IPS-18c (cell line): ENCODE measurements at regions not wholly inside any gene's neighbourhood (a gene's known extent, or its start where the extent isn't known, plus 50 kb on each side); places are given as distances from the start of the nearest gene placed in this dataset.
"Not testable (repeated sequence)": the region's sequence is repeated elsewhere in the genome, so short reads cannot be mapped to it uniquely, and the experiment has no call there.

Experiments used
- H3K4me3 ChIP-seq: 2 replicates; pipeline ENCODE4 v1.7.0; 2013; ENCODE audit warnings: low read depth, mild to moderate bottlenecking, low read length, moderate library complexity; ENCODE audit not compliant: insufficient read depth
- H3K9me3 ChIP-seq: one replicate; pipeline ENCODE4 v1.6.1; 2013; ENCODE audit warnings: mild to moderate bottlenecking, low read length, moderate library complexity; ENCODE audit not compliant: control insufficient read depth, insufficient read depth

GRCh38 chrX:131837325-131837724 is 185.8 kb upstream of the STK26 start:
- H3K9me3 ChIP-seq = peaks cover 2% of the 10 kb centered on the region

DNA sequence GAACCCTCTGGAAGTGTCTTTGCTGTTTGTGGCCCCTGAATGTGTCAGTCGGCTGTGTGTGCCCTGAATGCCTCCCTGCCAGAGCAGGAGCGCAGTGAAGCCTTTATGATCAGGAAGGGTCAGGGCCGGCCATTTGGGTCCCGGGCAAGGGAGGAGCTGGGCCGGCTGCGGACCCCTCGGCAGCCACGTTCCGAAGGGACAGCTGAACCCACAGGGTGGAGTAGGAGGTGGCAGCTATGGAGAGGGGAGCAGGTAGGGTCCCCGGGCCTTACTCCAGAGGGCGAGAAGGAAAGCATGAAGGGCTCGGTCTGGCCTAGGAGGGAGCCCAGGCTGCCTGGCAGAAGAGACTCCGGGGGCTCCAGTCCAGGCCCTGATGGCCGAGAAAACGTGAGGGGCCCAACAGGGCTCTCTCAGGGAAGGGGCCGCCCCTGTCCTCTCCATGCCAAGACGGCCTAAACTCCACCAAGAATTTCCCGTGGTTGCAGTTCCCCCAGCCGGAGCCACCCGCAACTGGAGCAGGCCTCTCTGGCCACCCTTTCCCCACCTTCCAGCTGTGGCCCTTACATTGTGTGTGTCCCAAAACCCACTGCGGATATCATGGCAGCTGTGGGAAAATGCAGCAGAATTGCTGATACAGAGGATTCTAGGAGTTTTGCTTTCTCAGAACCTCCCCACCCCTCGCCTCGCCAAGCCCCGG is 182.2 kb upstream of the STK26 start:
- peaks cover 2% of the 10 kb centered on the region for H3K9me3 ChIP-seq
- H3K4me3 ChIP-seq = no peak overlapping the region

More at GRCh38 chrX:131837325-131837724, 185.8 kb upstream of the STK26 start:
- H3K4me3 ChIP-seq = no peak overlapping the region

GRCh38 chrX:131841496-131842437 is 181.3 kb upstream of the STK26 start:
- Histone ChIP-seq H3K9me3 (peaks cover 2% of the 10 kb centered on the region), H3K4me3 (peak overlapping the region; percentile 0; the same call in 1 of the 2 replicates)

GRCh38 chrX:131843987-131844386 is 179.1 kb upstream of the STK26 start:
- H3K4me3 ChIP-seq = no peak overlapping the region
- H3K9me3 ChIP-seq = peaks cover 2% of the 10 kb centered on the region

- H3K4me3 ChIP-seq = no peak overlapping the region
- peaks cover under 1% of the 10 kb centered on the region for H3K9me3 ChIP-seq
Observed at GRCh38 chrX:131845201-131845600, 177.9 kb upstream of the STK26 start.

DNA sequence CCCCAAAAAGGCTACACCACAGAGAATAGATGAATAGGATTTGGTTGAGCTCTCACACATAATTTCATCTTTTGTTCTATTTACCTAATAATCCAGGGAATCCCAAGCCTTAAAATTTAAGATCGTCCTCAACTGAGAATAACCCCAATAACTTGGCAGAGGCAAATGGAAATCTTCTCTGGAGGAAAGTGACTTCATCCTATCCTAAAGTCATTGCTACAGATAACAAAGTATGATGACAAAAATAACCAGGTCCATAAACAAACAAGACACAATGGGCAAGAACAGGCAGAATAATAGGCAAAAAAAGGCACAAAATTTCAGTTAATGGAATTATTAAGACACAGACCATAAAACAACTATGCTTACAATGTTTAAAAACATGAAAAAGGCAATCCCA is 177.3 kb upstream of the STK26 start:
- Histone ChIP-seq H3K9me3 (no peaks in the 10 kb centered on the region), H3K4me3 (no peak overlapping the region)

- H3K4me3 ChIP-seq, H3K9me3 ChIP-seq: not testable (repeated sequence)
Observed at GRCh38 chrX:131850964-131851363, 172.1 kb upstream of the STK26 start.

GRCh38 chrX:131853440-131853839 is 169.7 kb upstream of the STK26 start:
- Histone ChIP-seq H3K9me3 (no peaks in the 10 kb centered on the region), H3K4me3 (no peak overlapping the region)

DNA sequence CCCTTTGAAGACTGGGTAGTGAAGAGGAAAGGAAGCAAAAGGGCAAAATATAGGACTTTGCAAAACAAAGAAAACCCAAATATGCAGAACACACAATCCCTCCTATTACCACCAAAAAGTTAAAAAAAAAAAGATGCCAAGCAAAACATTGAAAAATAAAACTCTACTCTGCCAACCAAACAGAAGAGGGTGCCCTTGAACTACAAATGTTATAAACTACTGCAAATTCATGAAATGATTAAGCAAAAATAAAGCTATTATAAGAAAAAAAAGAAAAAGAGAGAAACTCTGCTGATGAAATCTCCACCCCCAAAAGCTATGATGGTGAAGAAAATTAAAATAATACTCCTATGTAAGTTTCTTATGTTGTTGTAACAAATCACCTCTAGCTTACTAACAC is 168.5 kb upstream of the STK26 start:
- no peak overlapping the region for H3K4me3 ChIP-seq
- H3K9me3 ChIP-seq = no peaks in the 10 kb centered on the region

- Histone ChIP-seq H3K4me3 (no peak overlapping the region), H3K9me3 (no peaks in the 10 kb centered on the region)
Observed at GRCh38 chrX:131861088-131861787, 161.9 kb upstream of the STK26 start.

DNA sequence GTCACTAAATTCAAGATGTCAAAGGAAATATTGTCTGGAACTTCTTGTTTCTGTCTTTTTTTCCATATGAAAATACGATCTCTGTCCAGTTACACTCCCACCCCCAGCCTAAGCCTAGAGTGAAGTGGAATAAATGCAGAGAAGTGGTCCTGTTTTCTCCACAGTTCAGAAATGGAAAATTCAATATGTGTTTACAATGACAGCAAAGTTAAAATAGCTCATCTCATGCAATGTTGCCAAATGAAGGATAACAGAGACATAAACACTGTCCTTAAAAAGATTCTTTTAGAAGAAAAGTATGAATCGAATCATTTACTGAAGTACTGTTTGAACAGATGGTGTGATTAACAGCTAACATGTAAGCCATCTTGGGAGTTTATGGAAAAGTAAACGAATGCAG is 160.8 kb upstream of the STK26 start:
- no peak overlapping the region for H3K4me3 ChIP-seq
- no peaks in the 10 kb centered on the region for H3K9me3 ChIP-seq

GRCh38 chrX:131869182-131869581 is 153.9 kb upstream of the STK26 start:
- H3K4me3 ChIP-seq = no peak overlapping the region
- H3K9me3 ChIP-seq = peaks cover 3% of the 10 kb centered on the region

- H3K4me3 ChIP-seq = no peak overlapping the region
- H3K9me3 ChIP-seq = peaks cover 3% of the 10 kb centered on the region
Observed at GRCh38 chrX:131874300-131874699, 148.8 kb upstream of the STK26 start.

- H3K4me3 ChIP-seq, H3K9me3 ChIP-seq: not testable (repeated sequence)
Observed at GRCh38 chrX:131875827-131876226, 147.3 kb upstream of the STK26 start.

- H3K4me3 ChIP-seq = no peak overlapping the region
- H3K9me3 ChIP-seq = peaks cover 2% of the 10 kb centered on the region
Observed at GRCh38 chrX:131881194-131881593, 141.9 kb upstream of the STK26 start.

DNA sequence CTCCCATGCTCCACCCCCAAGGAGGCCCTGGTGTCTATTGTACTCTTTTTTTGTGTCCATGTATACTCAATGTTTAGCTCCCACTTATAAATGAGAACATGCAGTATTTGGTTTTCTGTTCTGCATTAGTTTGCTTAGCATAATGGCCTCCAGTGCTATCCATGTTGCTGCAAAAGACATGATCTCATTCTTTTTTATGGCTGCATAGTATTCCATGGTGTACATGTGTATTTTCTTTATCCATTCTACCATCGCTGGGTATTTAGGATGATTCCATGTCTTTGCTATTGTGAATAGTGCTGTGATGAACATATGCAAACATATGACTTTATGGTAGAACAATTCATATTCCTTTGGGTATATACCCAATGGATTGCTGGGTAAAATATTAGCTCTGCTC is 138.1 kb upstream of the STK26 start:
- H3K9me3 ChIP-seq, H3K4me3 ChIP-seq: not testable (repeated sequence)

- H3K4me3 ChIP-seq, H3K9me3 ChIP-seq: not testable (repeated sequence)
Observed at GRCh38 chrX:131893857-131894256, 129.2 kb upstream of the STK26 start.

DNA sequence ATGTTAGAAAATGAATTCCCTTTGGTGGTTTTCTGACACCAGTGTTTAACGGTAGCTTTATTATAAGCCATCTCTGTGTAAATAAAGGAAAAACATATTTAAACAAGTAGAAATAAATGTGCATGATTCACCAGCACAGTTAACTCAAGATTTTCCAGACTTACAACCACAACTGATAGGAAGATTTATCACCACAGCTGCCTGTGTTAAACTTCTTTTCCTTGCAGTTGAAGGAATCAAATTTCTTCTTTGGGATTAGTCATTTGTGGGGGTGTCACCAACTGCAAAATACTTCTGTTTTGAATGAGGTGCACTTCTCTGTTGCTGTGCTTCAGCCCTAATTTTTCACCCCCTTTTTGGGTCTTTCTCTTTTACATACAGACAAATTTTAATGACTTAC is 128.1 kb upstream of the STK26 start:
- peaks cover 2% of the 10 kb centered on the region for H3K9me3 ChIP-seq
- no peak overlapping the region for H3K4me3 ChIP-seq
